ENCODE measurements at regions not wholly inside any gene's neighbourhood (a gene's known extent, or its start where the extent isn't known, plus 50 kb on each side); places are given as distances from the start of the nearest gene placed in this dataset.

GRCh38 chr14:53265025-53265424, 111.9 kb upstream of the DDHD1 start:
- H3K27me3 ChIP-seq (ENCODE audit: insufficient read depth), result no peaks in the 10 kb centered on the region
- 14% methylated on average over 4 of the region's 4 CpGs for WGBS (ENCODE audit: low lambda C conversion rate)
- no peaks in the 10 kb centered on the region for H3K79me2 ChIP-seq (ENCODE audit: insufficient read depth)
- no peaks in the 10 kb centered on the region for H4K20me1 ChIP-seq (ENCODE audit: insufficient read depth)
- DNase-seq, result no peak
- H3K9me2 ChIP-seq, result no peaks in the 10 kb centered on the region
- ChIA-PET POLR2A (no interaction called here), CTCF (interaction anchor here (1.1 kb wide), 1 partner anchor 31 kb away, joined by 3 read pairs; no protein-coding TSS in a partner anchor)
- no peak overlapping the region for H2AFZ ChIP-seq (ENCODE audit: low read depth)
- H3K4me1 ChIP-seq (ENCODE audit: control insufficient read depth in 1 of 2, insufficient read depth in 2 of 2, low read depth in 1 of 2, low read length in 1 of 2), result no peaks in the 10 kb centered on the region
- no peak overlapping the region for H3K9ac ChIP-seq
- H3K27ac ChIP-seq (ENCODE audit: low read depth in 2 of 2, low read length in 1 of 2), result no peak overlapping the region
- H3K36me3 ChIP-seq (replicated peaks in 1 of 2; ENCODE audit: control insufficient read depth in 1 of 2, insufficient read depth in 2 of 2, low read length in 1 of 2), result no peaks in the 10 kb centered on the region
- TF ChIP-seq EP300 (IDR thresholded peaks at IDR 0.05; ENCODE audit: borderline replicate concordance in 1 of 2, low read depth in 1 of 2, low read length in 1 of 2) (no peak), ZBTB33 (IDR thresholded peaks at IDR 0.05; ENCODE audit: borderline replicate concordance, low read depth) (no peak), SIN3A (IDR thresholded peaks at IDR 0.05; ENCODE audit: borderline replicate concordance, low read depth, low read length) (no peak), NRF1 (IDR thresholded peaks at IDR 0.05; ENCODE audit: low read depth, low read length) (no peak), FOXM1 (IDR thresholded peaks at IDR 0.05; ENCODE audit: low read depth) (no peak), REST (IDR thresholded peaks at IDR 0.05; ENCODE audit: low read depth, low read length) (no peak), PBX3 (IDR thresholded peaks at IDR 0.05) (no peak), JUND (IDR thresholded peaks at IDR 0.05) (no peak), POLR2AphosphoS5 (IDR thresholded peaks at IDR 0.05; ENCODE audit: low read depth, low read length) (no peak), CHD2 (IDR thresholded peaks at IDR 0.05; ENCODE audit: low read length, partially characterized antibody) (no peak), USF2 (IDR thresholded peaks at IDR 0.05; ENCODE audit: borderline replicate concordance, low read depth, low read length) (no peak)
- H3F3A ChIP-seq (replicated peaks; ENCODE audit: insufficient read depth), result no peaks in the 10 kb centered on the region
- no peak overlapping the region for H3K4me2 ChIP-seq
- H3K9me3 ChIP-seq, result no peaks in the 10 kb centered on the region
- no peak overlapping the region for H3K4me3 ChIP-seq (ENCODE audit: low read depth in 2 of 2, low read length in 1 of 2)
